ENCODE measurements at regions not wholly inside any gene's neighbourhood (a gene's known extent, or its start where the extent isn't known, plus 50 kb on each side); places are given as distances from the start of the nearest gene placed in this dataset.

- TF ChIP-seq, protein P1, sequence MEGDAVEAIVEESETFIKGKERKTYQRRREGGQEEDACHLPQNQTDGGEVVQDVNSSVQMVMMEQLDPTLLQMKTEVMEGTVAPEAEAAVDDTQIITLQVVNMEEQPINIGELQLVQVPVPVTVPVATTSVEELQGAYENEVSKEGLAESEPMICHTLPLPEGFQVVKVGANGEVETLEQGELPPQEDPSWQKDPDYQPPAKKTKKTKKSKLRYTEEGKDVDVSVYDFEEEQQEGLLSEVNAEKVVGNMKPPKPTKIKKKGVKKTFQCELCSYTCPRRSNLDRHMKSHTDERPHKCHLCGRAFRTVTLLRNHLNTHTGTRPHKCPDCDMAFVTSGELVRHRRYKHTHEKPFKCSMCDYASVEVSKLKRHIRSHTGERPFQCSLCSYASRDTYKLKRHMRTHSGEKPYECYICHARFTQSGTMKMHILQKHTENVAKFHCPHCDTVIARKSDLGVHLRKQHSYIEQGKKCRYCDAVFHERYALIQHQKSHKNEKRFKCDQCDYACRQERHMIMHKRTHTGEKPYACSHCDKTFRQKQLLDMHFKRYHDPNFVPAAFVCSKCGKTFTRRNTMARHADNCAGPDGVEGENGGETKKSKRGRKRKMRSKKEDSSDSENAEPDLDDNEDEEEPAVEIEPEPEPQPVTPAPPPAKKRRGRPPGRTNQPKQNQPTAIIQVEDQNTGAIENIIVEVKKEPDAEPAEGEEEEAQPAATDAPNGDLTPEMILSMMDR (IDR thresholded peaks at IDR 0.05; ENCODE audit: low read depth, low read length, poor library complexity, severe bottlenecking) = no peak
- TF ChIP-seq EZH2phosphoT487 (IDR thresholded peaks at IDR 0.05; ENCODE audit: borderline replicate concordance, low read length) = no peak
Observed at GRCh38 chr3:124663690-124664089, 66.6 kb upstream of the UMPS start.

Measured in DOHH2 (cell line).